ENCODE measurements at regions not wholly inside any gene's neighbourhood (a gene's known extent, or its start where the extent isn't known, plus 50 kb on each side); places are given as distances from the start of the nearest gene placed in this dataset.
"Not testable (repeated sequence)": the region's sequence is repeated elsewhere in the genome, so short reads cannot be mapped to it uniquely, and the experiment has no call there.

DNA sequence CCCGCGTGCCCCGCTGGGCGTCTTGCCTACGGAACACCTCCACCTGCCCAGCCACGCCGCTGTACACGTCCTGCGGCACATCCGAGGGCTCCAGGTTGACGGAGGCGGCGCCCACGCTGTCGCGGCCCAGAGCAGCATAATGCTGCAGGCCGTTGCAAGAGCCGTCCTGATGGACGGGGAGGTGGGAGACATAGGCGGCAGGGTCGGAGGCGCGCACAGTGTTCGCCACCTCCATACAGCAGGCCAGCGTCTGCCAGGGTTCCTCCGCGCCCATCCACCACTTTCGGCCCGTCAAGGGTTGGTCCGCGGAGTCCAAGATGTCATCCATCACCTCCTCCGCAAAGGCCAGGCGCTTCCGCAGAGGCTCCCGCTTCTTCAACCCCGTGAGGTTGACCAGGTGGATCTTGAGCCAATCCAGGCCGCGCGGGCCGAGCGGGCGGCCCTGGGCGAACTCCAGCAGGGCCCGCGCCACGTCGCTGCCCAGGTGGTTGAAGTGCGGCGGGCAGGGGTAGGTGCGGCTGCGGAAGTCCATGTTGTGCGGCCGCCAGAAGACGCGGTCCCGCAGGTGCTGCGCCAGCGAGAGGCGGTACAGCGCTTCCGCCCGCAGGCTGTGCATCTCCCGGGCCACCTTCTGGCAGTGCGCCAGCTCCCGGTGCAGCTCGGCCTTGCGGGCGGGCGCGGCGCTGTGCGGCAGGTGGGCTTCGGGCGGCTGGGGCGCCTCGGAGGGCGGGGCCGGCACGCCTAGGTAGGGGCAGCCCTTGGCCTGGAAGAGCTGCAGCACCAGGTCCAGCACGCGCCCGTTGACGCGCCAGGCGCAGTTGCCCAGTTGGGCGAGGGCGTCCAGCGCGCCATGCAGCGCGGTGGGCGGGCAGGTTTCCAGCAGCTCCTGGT lies 72.9 kb upstream of the MED13 start:
- WGBS (ENCODE audit: low lambda C conversion rate, missing lambda C conversion rate): 98% methylated on average over 80 of the region's 92 CpGs
- H3K4me2 ChIP-seq; H2AFZ ChIP-seq; H3K4me3 ChIP-seq; H3K27ac ChIP-seq; H3K9me2 ChIP-seq (replicated peaks; ENCODE audit: insufficient read depth); H4K20me1 ChIP-seq (ENCODE audit: insufficient read depth, poor library complexity, severe bottlenecking); H3K4me1 ChIP-seq (ENCODE audit: insufficient read depth); H3K36me3 ChIP-seq (replicated peaks; ENCODE audit: insufficient read depth, low read depth); H3K9me3 ChIP-seq (ENCODE audit: low read depth); DNase-seq (ENCODE audit: low spot score); H3K79me2 ChIP-seq; H3K27me3 ChIP-seq: not testable (repeated sequence)

DNA sequence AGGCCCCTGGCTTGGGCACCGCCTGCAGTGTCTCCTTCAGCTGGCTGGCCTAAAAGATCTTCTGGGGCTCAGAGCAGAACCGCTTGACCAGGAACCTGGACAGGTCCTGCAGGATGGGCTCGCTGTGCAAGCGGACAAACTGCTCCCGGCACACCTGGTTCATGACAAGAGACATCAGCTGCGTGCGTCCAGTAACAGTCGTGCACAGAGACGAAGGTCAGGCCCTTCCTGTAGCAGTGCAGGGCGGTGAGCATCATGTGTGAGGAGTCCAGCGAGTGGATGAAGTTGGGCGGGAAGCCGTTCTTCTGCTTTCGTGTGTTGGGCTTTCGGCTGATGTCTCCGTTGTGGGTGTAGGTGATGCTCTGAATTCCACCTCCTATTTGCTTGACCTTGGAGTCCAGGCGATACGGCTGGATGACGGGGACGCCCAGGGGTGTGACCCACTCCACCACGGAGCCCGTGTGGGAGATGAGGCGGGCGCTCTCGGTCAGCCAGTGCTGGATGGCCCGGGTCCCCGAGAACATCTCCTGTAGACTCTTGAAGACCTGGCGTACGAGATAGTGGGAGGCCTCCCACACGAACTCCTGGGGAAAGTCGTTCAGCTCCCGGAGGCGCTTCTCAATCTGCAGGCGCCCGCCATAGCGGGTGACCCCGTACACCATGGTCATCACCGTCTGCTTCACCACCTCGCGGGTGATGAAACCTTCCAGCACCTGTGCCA lies 72.1 kb upstream of the MED13 start:
- not testable (repeated sequence) for H3K4me2 ChIP-seq; H3K9me3 ChIP-seq (ENCODE audit: low read depth); H3K36me3 ChIP-seq (replicated peaks; ENCODE audit: insufficient read depth, low read depth); H3K27me3 ChIP-seq; DNase-seq (ENCODE audit: low spot score); H3K9me2 ChIP-seq (replicated peaks; ENCODE audit: insufficient read depth); H3K4me3 ChIP-seq; H3K4me1 ChIP-seq (ENCODE audit: insufficient read depth); H2AFZ ChIP-seq; H3K79me2 ChIP-seq; H3K27ac ChIP-seq; H4K20me1 ChIP-seq (ENCODE audit: insufficient read depth, poor library complexity, severe bottlenecking)
- 97% methylated on average over 33 of the region's 40 CpGs for WGBS (ENCODE audit: low lambda C conversion rate, missing lambda C conversion rate)

DNA sequence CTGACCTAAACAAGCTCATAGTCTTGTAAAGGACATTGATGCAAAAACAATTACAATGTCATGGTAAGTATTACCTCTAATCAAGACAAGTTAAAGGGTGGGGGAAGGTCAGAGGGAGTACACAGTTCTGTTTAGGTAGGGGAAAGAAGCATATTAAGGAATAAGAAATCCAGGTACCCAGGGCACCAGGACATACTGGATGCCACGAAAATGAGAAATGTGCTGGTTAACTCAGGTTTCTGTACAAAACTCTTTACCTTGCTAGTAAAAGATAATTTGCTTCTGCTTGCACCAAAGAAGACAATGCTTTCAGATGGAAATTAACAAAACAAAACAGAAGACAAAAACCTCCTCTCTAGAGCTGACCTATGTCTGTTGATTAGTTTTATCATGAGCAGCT lies 70.7 kb upstream of the MED13 start:
- H3K4me1 ChIP-seq (ENCODE audit: insufficient read depth): no peaks in the 10 kb centered on the region
- no peak for DNase-seq (ENCODE audit: low spot score)
- H3K9me3 ChIP-seq (ENCODE audit: low read depth): no peaks in the 10 kb centered on the region
- H3K79me2 ChIP-seq: no peaks in the 10 kb centered on the region
- H2AFZ ChIP-seq: no peak overlapping the region
- H3K4me3 ChIP-seq: no peak overlapping the region
- no peaks in the 10 kb centered on the region for H3K36me3 ChIP-seq (replicated peaks; ENCODE audit: insufficient read depth, low read depth)
- WGBS (ENCODE audit: low lambda C conversion rate, missing lambda C conversion rate): 93% methylated on average over 1 of the region's 1 CpG
- no peaks in the 10 kb centered on the region for H4K20me1 ChIP-seq (ENCODE audit: insufficient read depth, poor library complexity, severe bottlenecking)
- TF ChIP-seq EZH2 (IDR thresholded peaks at IDR 0.05; ENCODE audit: borderline replicate concordance): no peak
- no peak for TF ChIP-seq EZH2phosphoT487 (IDR thresholded peaks at IDR 0.05; ENCODE audit: low read depth, severe bottlenecking, unreplicated experiment)
- TF ChIP-seq, protein P1, sequence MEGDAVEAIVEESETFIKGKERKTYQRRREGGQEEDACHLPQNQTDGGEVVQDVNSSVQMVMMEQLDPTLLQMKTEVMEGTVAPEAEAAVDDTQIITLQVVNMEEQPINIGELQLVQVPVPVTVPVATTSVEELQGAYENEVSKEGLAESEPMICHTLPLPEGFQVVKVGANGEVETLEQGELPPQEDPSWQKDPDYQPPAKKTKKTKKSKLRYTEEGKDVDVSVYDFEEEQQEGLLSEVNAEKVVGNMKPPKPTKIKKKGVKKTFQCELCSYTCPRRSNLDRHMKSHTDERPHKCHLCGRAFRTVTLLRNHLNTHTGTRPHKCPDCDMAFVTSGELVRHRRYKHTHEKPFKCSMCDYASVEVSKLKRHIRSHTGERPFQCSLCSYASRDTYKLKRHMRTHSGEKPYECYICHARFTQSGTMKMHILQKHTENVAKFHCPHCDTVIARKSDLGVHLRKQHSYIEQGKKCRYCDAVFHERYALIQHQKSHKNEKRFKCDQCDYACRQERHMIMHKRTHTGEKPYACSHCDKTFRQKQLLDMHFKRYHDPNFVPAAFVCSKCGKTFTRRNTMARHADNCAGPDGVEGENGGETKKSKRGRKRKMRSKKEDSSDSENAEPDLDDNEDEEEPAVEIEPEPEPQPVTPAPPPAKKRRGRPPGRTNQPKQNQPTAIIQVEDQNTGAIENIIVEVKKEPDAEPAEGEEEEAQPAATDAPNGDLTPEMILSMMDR (IDR thresholded peaks at IDR 0.05; ENCODE audit: poor library complexity): no peak
- no peaks in the 10 kb centered on the region for H3K27me3 ChIP-seq
- no peak overlapping the region for H3K4me2 ChIP-seq
- H3K27ac ChIP-seq: no peak overlapping the region
- H3K9me2 ChIP-seq (replicated peaks; ENCODE audit: insufficient read depth): no peaks in the 10 kb centered on the region

DNA sequence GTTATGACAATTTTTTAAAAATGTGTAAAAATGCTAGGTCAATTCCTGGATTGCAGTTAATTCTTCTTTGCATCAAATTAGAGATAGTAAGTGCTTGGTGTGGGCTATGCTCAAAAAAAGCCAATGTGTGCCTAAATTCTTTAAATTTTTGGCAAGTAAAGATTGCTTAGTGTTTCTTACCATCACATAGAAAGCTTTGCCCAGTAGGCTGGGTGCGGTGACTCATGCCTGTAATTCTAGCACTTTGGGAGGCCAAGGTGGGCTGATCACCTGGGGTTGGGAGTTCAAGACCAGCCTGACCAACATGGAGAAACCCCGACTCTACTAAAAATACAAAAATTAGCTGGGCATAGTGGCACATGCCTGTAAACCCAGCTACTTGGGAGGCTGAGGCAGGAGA lies 70.0 kb upstream of the MED13 start:
- 91% methylated on average over 2 of the region's 2 CpGs for WGBS (ENCODE audit: low lambda C conversion rate, missing lambda C conversion rate)
- H4K20me1 ChIP-seq (ENCODE audit: insufficient read depth, poor library complexity, severe bottlenecking); H3K9me3 ChIP-seq (ENCODE audit: low read depth); H3K36me3 ChIP-seq (replicated peaks; ENCODE audit: insufficient read depth, low read depth); H3K4me3 ChIP-seq; DNase-seq (ENCODE audit: low spot score); H3K4me1 ChIP-seq (ENCODE audit: insufficient read depth); H3K4me2 ChIP-seq; H2AFZ ChIP-seq; H3K27ac ChIP-seq; H3K79me2 ChIP-seq; H3K27me3 ChIP-seq; H3K9me2 ChIP-seq (replicated peaks; ENCODE audit: insufficient read depth): not testable (repeated sequence)

DNA sequence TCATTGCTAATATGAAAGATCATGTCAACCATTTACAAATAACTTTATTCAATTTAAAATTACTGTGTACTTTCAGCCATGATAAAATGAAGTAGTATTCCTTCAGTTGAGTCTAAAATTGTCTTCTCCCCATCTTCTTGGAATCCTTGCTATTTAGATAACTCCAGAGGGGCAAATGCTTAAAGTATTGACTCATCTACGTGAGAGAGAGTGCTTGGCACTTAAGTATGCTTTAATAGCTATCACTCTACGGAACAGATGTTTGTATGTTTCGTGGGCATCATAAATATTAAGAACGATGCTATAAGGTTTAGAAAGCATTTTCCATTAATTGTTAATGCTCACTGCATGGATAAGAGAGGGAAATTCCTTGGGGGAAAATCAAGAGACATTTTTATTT lies 69.3 kb upstream of the MED13 start:
- WGBS (ENCODE audit: low lambda C conversion rate, missing lambda C conversion rate): 41% methylated on average over 4 of the region's 4 CpGs
- no peaks in the 10 kb centered on the region for H3K27me3 ChIP-seq

DNA sequence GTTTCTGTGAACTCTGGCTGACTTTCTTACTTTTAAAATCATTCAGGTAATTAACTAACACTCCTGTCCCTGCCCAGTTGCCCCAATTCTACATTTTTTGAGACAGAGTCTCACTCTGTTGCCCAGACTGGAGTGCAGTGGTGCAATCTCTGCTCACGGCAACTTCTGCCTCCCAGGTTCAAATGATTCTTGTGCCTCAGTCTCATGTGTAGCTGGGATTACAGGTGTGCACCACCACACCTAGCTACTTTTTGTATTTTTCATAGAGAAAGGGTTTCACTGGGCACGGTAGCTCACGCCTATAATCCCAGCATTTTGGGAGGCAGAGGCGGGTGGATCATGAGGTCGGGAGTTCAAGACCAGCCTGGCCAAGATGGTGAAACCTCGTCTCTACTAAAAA lies 66.2 kb upstream of the MED13 start:
- not testable (repeated sequence) for H3K4me3 ChIP-seq; H3K4me2 ChIP-seq; H3K79me2 ChIP-seq; H3K9me3 ChIP-seq (ENCODE audit: low read depth); H3K4me1 ChIP-seq (ENCODE audit: insufficient read depth); H3K9me2 ChIP-seq (replicated peaks; ENCODE audit: insufficient read depth); H3K36me3 ChIP-seq (replicated peaks; ENCODE audit: insufficient read depth, low read depth); DNase-seq (ENCODE audit: low spot score); H2AFZ ChIP-seq; H3K27ac ChIP-seq; H4K20me1 ChIP-seq (ENCODE audit: insufficient read depth, poor library complexity, severe bottlenecking); H3K27me3 ChIP-seq
- 97% methylated on average over 6 of the region's 6 CpGs for WGBS (ENCODE audit: low lambda C conversion rate, missing lambda C conversion rate)

More for the DNA sequence above, 69.3 kb upstream of the MED13 start:
- H3K79me2 ChIP-seq: no peaks in the 10 kb centered on the region
- no peak overlapping the region for H3K27ac ChIP-seq
- H2AFZ ChIP-seq: no peak overlapping the region
- no peak for DNase-seq (ENCODE audit: low spot score)
- H4K20me1 ChIP-seq (ENCODE audit: insufficient read depth, poor library complexity, severe bottlenecking): no peaks in the 10 kb centered on the region
- no peaks in the 10 kb centered on the region for H3K4me1 ChIP-seq (ENCODE audit: insufficient read depth)
- H3K4me3 ChIP-seq: no peak overlapping the region
- no peak overlapping the region for H3K4me2 ChIP-seq
- no peak for TF ChIP-seq EZH2phosphoT487 (IDR thresholded peaks at IDR 0.05; ENCODE audit: low read depth, severe bottlenecking, unreplicated experiment)
- TF ChIP-seq, protein P1 (IDR thresholded peaks at IDR 0.05; ENCODE audit: poor library complexity): no peak
- TF ChIP-seq EZH2 (IDR thresholded peaks at IDR 0.05; ENCODE audit: borderline replicate concordance): no peak
- no peaks in the 10 kb centered on the region for H3K9me2 ChIP-seq (replicated peaks; ENCODE audit: insufficient read depth)
- H3K9me3 ChIP-seq (ENCODE audit: low read depth): no peaks in the 10 kb centered on the region
- no peaks in the 10 kb centered on the region for H3K36me3 ChIP-seq (replicated peaks; ENCODE audit: insufficient read depth, low read depth)

Measured in hepatocyte (in vitro differentiated cells).